H1 (cell line): ENCODE measurements at regions not wholly inside any gene's neighbourhood (a gene's known extent, or its start where the extent isn't known, plus 50 kb on each side); places are given as distances from the start of the nearest gene placed in this dataset.
"Not testable (repeated sequence)": the region's sequence is repeated elsewhere in the genome, so short reads cannot be mapped to it uniquely, and the experiment has no call there.

Experiments
- CTCF ChIA-PET: fragments of 300-600 bp; sonication (Branson Sonifier 250); formaldehyde crosslinking; loops from one replicate; lab custom pipeline; 2021; ENCODE audit not compliant: partially characterized antibody; lab: Charles Lee
- POLR2A ChIA-PET: fragments of 300-600 bp; sonication (Branson Sonifier 250); formaldehyde crosslinking; loops from one replicate; lab custom pipeline; 2021; ENCODE audit warnings: inconsistent platforms; ENCODE audit not compliant: partially characterized antibody; lab: Charles Lee
- DNase-seq, 2 experiments: peaks; one replicate each; pipeline versions ENCODE4 v3.0.0 to v3.0.0-alpha.2; 2010 to 2022; ENCODE audit warnings: low spot score in 2 of 2, low read depth in 1 of 2, mixed read lengths in 1 of 2
- FAIRE-seq: peaks from 2 replicates; lab custom pipeline; 2011; peaks lifted over from hg19 to GRCh38; lab: Jason Lieb, UNC
- H2AFZ ChIP-seq: 2 replicates; pipeline ENCODE4 v1.8.1; 2012; ENCODE audit warnings: low read length, inconsistent platforms
- H2AK5ac ChIP-seq: 2 replicates; pipeline ENCODE4 v1.6.1; 2013; ENCODE audit warnings: low read depth, low read length
- H2BK120ac ChIP-seq: replicated peaks from 2 replicates; pipeline ENCODE3; 2013; ENCODE audit warnings: low read depth, low read length, inconsistent platforms
- H2BK12ac ChIP-seq: 2 replicates; pipeline ENCODE4 v1.6.1; 2013; ENCODE audit warnings: low read depth, low read length
- H2BK15ac ChIP-seq: 2 replicates; pipeline ENCODE4 v1.6.1; 2013; ENCODE audit warnings: low read length
- H2BK20ac ChIP-seq: 2 replicates; pipeline ENCODE4 v1.6.1; 2013; ENCODE audit warnings: low read length
- H2BK5ac ChIP-seq: 2 replicates; pipeline ENCODE4 v1.6.1; 2013; ENCODE audit warnings: low read depth, low read length
- H3K14ac ChIP-seq: 2 replicates; pipeline ENCODE4 v1.6.1; 2013; ENCODE audit warnings: inconsistent platforms; ENCODE audit not compliant: insufficient read length
- H3K18ac ChIP-seq: 2 replicates; pipeline ENCODE4 v1.6.1; 2013; ENCODE audit warnings: low read length; ENCODE audit errors: extremely low read depth
- H3K23ac ChIP-seq: 2 replicates; pipeline ENCODE4 v1.6.1; 2013; ENCODE audit warnings: inconsistent platforms; ENCODE audit not compliant: insufficient read length
- H3K23me2 ChIP-seq: 2 replicates; pipeline ENCODE4 v1.6.1; 2013; ENCODE audit warnings: low read depth, low read length
- H3K27ac ChIP-seq: 2 replicates; pipeline ENCODE4 v1.6.1; 2011; ENCODE audit warnings: low read depth, low read length, inconsistent platforms
- H3K27me3 ChIP-seq, 4 experiments: replicated peaks in 1 of 4; 1 replicate in 1 of 4; 2 replicates in 3 of 4; pipeline versions ENCODE4 v1.6.1 to v1.8.1; 2011 to 2013; ENCODE audit warnings: low read length in 3 of 4, mild to moderate bottlenecking in 3 of 4, inconsistent platforms in 2 of 4, mixed read lengths in 2 of 4, moderate library complexity in 1 of 4; ENCODE audit not compliant: control insufficient read depth in 3 of 4, insufficient read depth in 3 of 4; ENCODE audit errors: extremely low read depth in 1 of 4
- H3K36me3 ChIP-seq, 4 experiments: 2 replicates each; pipeline versions ENCODE4 v1.6.1 to v1.8.1; 2011 to 2013; ENCODE audit warnings: mild to moderate bottlenecking in 4 of 4, low read length in 3 of 4, moderate library complexity in 2 of 4, control low read depth in 1 of 4, inconsistent platforms in 1 of 4; ENCODE audit not compliant: insufficient read depth in 4 of 4, control insufficient read depth in 2 of 4
- H3K4ac ChIP-seq: replicated peaks from 2 replicates; pipeline ENCODE3; 2013; ENCODE audit warnings: low read length, low read depth, mixed read lengths, inconsistent platforms; ENCODE audit not compliant: insufficient read length
- H3K4me1 ChIP-seq, 4 experiments: replicated peaks in 1 of 4; 1 replicate in 1 of 4; 2 replicates in 3 of 4; pipeline versions ENCODE4 v1.6.1 to v1.8.1; 2011 to 2013; ENCODE audit warnings: low read length in 3 of 4, inconsistent platforms in 2 of 4, mixed read lengths in 1 of 4; ENCODE audit not compliant: insufficient read depth in 4 of 4, control insufficient read depth in 3 of 4
- H3K4me2 ChIP-seq, 2 experiments: 2 replicates each; pipeline versions ENCODE4 v1.6.1 to v1.8.1; 2011 to 2013; ENCODE audit warnings: low read depth in 2 of 2, low read length in 2 of 2, control low read depth in 1 of 2, inconsistent platforms in 1 of 2, mild to moderate bottlenecking in 1 of 2; ENCODE audit not compliant: insufficient read depth in 1 of 2
- H3K4me3 ChIP-seq, 4 experiments: fragments of 200-600, 300-600 bp in 1 of 4; sonication (generic), shearing (Covaris generic), sonication (Bioruptor Twin) in 1 of 4; 2 replicates each; pipeline versions ENCODE4 v1.5.1 to v1.8.1; 2011 to 2016; ENCODE audit warnings: low read length in 4 of 4, low read depth in 3 of 4, control low read depth in 2 of 4, inconsistent platforms in 2 of 4, mild to moderate bottlenecking in 2 of 4, mixed read lengths in 1 of 4, moderate library complexity in 1 of 4; ENCODE audit not compliant: insufficient read depth in 2 of 4; ENCODE audit errors: extremely low read depth in 1 of 4
- H3K56ac ChIP-seq: replicated peaks from 2 replicates; pipeline ENCODE3; 2013; ENCODE audit warnings: low read depth, mild to moderate bottlenecking, mixed read lengths, low read length, inconsistent platforms; ENCODE audit not compliant: insufficient read length
- H3K79me1 ChIP-seq: 2 replicates; pipeline ENCODE4 v1.6.1; 2013; ENCODE audit warnings: low read depth, low read length, control low read depth
- H3K79me2 ChIP-seq, 2 experiments: 2 replicates each; pipeline versions ENCODE4 v1.6.1 to v1.8.1; 2012 to 2013; ENCODE audit warnings: low read length in 2 of 2, mild to moderate bottlenecking in 2 of 2, inconsistent platforms in 1 of 2; ENCODE audit not compliant: insufficient read depth in 2 of 2, control insufficient read depth in 1 of 2
- H3K9ac ChIP-seq, 4 experiments: replicated peaks in 1 of 4; 1 replicate in 1 of 4; 2 replicates in 3 of 4; pipeline versions ENCODE4 v1.6.1 to v1.8.1; 2011 to 2013; ENCODE audit warnings: low read depth in 3 of 4, low read length in 3 of 4, control low read depth in 2 of 4, mild to moderate bottlenecking in 2 of 4, moderate library complexity in 2 of 4, inconsistent platforms in 1 of 4; ENCODE audit errors: extremely low read depth in 1 of 4
- H3K9me3 ChIP-seq, 2 experiments: 2 replicates each; pipeline versions ENCODE4 v1.6.1 to v1.8.1; 2012 to 2013; ENCODE audit warnings: mild to moderate bottlenecking in 2 of 2, moderate library complexity in 2 of 2, control low read depth in 1 of 2, inconsistent platforms in 1 of 2, low read depth in 1 of 2, low read length in 1 of 2, mixed read lengths in 1 of 2; ENCODE audit not compliant: insufficient read depth in 2 of 2
- H4K20me1 ChIP-seq, 2 experiments: replicated peaks in 1 of 2; 2 replicates each; pipeline versions ENCODE3 to v1.8.1; 2011 to 2013; ENCODE audit warnings: inconsistent platforms in 2 of 2, low read length in 2 of 2, mild to moderate bottlenecking in 1 of 2; ENCODE audit not compliant: insufficient read depth in 2 of 2, control insufficient read depth in 1 of 2
- H4K5ac ChIP-seq: 2 replicates; pipeline ENCODE4 v1.6.1; 2013; ENCODE audit warnings: low read length, low read depth, mixed read lengths, inconsistent platforms; ENCODE audit not compliant: insufficient read length
- H4K8ac ChIP-seq: 2 replicates; pipeline ENCODE4 v1.8.0; 2013; ENCODE audit warnings: mild to moderate bottlenecking, moderate library complexity, low read length, inconsistent platforms; ENCODE audit not compliant: insufficient read depth; ENCODE audit errors: extremely low read depth
- H4K91ac ChIP-seq: replicated peaks from 2 replicates; pipeline ENCODE3; 2013; ENCODE audit warnings: low read length, mixed read lengths, inconsistent platforms; ENCODE audit not compliant: insufficient read length
- WGBS, 2 experiments: shearing (Covaris generic) in 1 of 2; methylation state at CpG; one replicate each; pipeline versions ENCODE4 v1.1.6 to v1.1.7; 2013 to 2015; ENCODE audit warnings: low lambda C conversion rate in 2 of 2, mixed read lengths in 2 of 2, inconsistent platforms in 1 of 2, low coverage in 1 of 2, missing lambda C conversion rate in 1 of 2; ENCODE audit not compliant: insufficient replicate concordance in 2 of 2, insufficient coverage in 1 of 2, insufficient read length in 1 of 2; ENCODE audit errors: extremely low coverage in 1 of 2, missing lambda C conversion rate in 1 of 2; 5-methylcytosine and 5-hydroxymethylcytosine counted together

DNA sequence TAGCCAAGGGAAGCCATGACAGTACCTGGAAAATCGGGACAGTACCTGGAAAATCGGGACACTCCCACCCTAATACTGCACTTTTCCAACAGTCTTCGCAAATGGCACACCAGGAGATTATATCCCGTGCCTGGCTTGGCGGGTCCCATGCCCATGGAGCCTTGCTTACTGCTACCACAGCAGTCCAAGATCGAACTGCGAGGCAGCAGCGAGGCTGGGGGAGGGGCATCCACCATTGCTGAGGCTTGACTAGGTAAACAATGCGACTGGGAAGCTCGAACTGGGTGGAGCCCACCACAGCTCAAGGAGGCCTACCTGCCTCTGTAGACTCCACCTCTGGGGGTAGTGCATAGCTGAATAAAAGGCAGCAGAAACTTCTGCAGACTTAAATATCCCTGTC, 238.9 kb upstream of the PRSS16 start:
- H3K14ac ChIP-seq, POLR2A ChIA-PET, H3K4me2 ChIP-seq, H4K91ac ChIP-seq, H3K4me1 ChIP-seq, H3K27ac ChIP-seq, H3K56ac ChIP-seq, H2BK12ac ChIP-seq, H3K36me3 ChIP-seq, H3K9ac ChIP-seq, H2BK5ac ChIP-seq, H2BK20ac ChIP-seq, H3K4me3 ChIP-seq, H3K27me3 ChIP-seq, H2BK15ac ChIP-seq, DNase-seq, H3K79me1 ChIP-seq, H4K8ac ChIP-seq, H4K20me1 ChIP-seq, FAIRE-seq, H2AFZ ChIP-seq, H2AK5ac ChIP-seq, H3K23me2 ChIP-seq, H3K18ac ChIP-seq, CTCF ChIA-PET, H3K23ac ChIP-seq, H2BK120ac ChIP-seq, H3K4ac ChIP-seq, H3K79me2 ChIP-seq, H4K5ac ChIP-seq: not testable (repeated sequence)
- peaks cover 6 to 19% of the 10 kb centered on the region in 2 experiments; a peak in 2 of 4 replicates for H3K9me3 ChIP-seq
- WGBS, 2 experiments = 83% methylated on average over 8 of the region's 10 CpGs; no CpG with 5 or more reads in 1 of the 2 experiments

DNA sequence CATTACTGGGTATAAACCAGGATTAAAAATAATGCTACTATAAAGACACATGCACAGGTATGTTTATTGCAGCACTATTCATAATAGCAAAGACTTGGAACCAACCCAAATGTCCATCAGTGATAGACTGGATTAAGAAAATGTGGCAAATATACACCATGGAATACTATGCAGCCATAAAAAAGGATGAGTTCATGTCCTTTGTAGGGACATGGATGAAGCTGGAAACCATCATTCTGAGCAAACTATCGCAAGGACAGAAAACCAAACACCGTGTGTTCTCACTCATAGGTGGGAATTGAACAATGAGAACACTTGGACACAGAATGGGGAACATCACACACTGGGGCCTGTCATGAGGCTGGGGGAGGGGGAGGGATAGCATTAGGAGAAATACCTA, 233.4 kb upstream of the PRSS16 start:
- H3K79me1 ChIP-seq, CTCF ChIA-PET, H3K4me3 ChIP-seq, H3K23ac ChIP-seq, H3K18ac ChIP-seq, H3K23me2 ChIP-seq, H3K9ac ChIP-seq, H2BK20ac ChIP-seq, DNase-seq, H3K36me3 ChIP-seq, H3K27me3 ChIP-seq, POLR2A ChIA-PET, H2BK12ac ChIP-seq, H2BK120ac ChIP-seq, FAIRE-seq, H3K27ac ChIP-seq, H2BK5ac ChIP-seq, H3K4me2 ChIP-seq, H3K4ac ChIP-seq, H2AK5ac ChIP-seq, H4K91ac ChIP-seq, H3K4me1 ChIP-seq, H4K8ac ChIP-seq, H4K5ac ChIP-seq, H4K20me1 ChIP-seq, H3K56ac ChIP-seq, H3K9me3 ChIP-seq, H2BK15ac ChIP-seq, H3K14ac ChIP-seq, H2AFZ ChIP-seq: not testable (repeated sequence)
- 75% methylated on average over 2 of the region's 2 CpGs; no CpG with 5 or more reads in 1 of the 2 experiments for WGBS, 2 experiments
- peaks cover 0 to 36% of the 10 kb centered on the region in 2 experiments; a peak in 2 of 4 replicates for H3K79me2 ChIP-seq
